ENCODE measurements at regions not wholly inside any gene's neighbourhood (a gene's known extent, or its start where the extent isn't known, plus 50 kb on each side); places are given as distances from the start of the nearest gene placed in this dataset.

GRCh38 chr2:2575870-2576386 is 244.9 kb upstream of the MYT1L start:
- Histone ChIP-seq H3K4me1 (no peaks in the 10 kb centered on the region), H3K9me3 (no peaks in the 10 kb centered on the region), H3K36me3 (no peaks in the 10 kb centered on the region), H3K27ac (no peak overlapping the region), H3K27me3 (no peaks in the 10 kb centered on the region), H3K4me3 (no peak overlapping the region)
- ATAC-seq (ENCODE audit: low FRiP score in 2 of 2) (no peak), DNase-seq (no peak)
- TF ChIP-seq POLR2A (IDR thresholded peaks at IDR 0.05) (no peak), CTCF (IDR thresholded peaks at IDR 0.05) (no peak), POLR2AphosphoS5 (IDR thresholded peaks at IDR 0.05) (no peak), EP300 (IDR thresholded peaks at IDR 0.05) (no peak)
- WGBS, 2 donors, result 91% methylated on average over 5 of the region's 5 CpGs

GRCh38 chr2:2575181-2575577 is 244.1 kb upstream of the MYT1L start:
- Histone ChIP-seq H3K9me3 (no peaks in the 10 kb centered on the region), H3K4me1 (no peaks in the 10 kb centered on the region), H3K36me3 (no peaks in the 10 kb centered on the region), H3K27me3 (no peaks in the 10 kb centered on the region), H3K4me3 (no peak overlapping the region), H3K27ac (no peak overlapping the region)
- no peak for DNase-seq
- TF ChIP-seq CTCF (IDR thresholded peaks at IDR 0.05) (no peak), EP300 (IDR thresholded peaks at IDR 0.05) (no peak), POLR2A (IDR thresholded peaks at IDR 0.05) (no peak), POLR2AphosphoS5 (IDR thresholded peaks at IDR 0.05) (no peak)
- WGBS, 2 donors, result 42 to 79% methylated on average over 9 to 10 of the region's 10 CpGs
- ATAC-seq (ENCODE audit: low FRiP score in 2 of 2), result no peak

GRCh38 chr2:2574401-2575180 is 243.5 kb upstream of the MYT1L start:
- no peak for ATAC-seq (ENCODE audit: low FRiP score in 2 of 2)

GRCh38 chr2:2573658-2574293 is 242.7 kb upstream of the MYT1L start:
- Histone ChIP-seq H3K27me3 (no peaks in the 10 kb centered on the region), H3K27ac (no peak overlapping the region), H3K9me3 (no peaks in the 10 kb centered on the region), H3K4me3 (no peak overlapping the region), H3K4me1 (no peaks in the 10 kb centered on the region), H3K36me3 (no peaks in the 10 kb centered on the region)
- ATAC-seq (ENCODE audit: low FRiP score in 2 of 2) (no peak), DNase-seq (no peak)
- WGBS, 2 donors, result 93 to 96% methylated on average over 15 of the region's 15 CpGs
- TF ChIP-seq POLR2AphosphoS5 (IDR thresholded peaks at IDR 0.05) (no peak), EP300 (IDR thresholded peaks at IDR 0.05) (no peak), POLR2A (IDR thresholded peaks at IDR 0.05) (no peak), CTCF (IDR thresholded peaks at IDR 0.05) (no peak)

More at GRCh38 chr2:2574401-2575180, 243.5 kb upstream of the MYT1L start:
- 77 to 80% methylated on average over 9 to 15 of the region's 16 CpGs for WGBS, 2 donors
- no peaks in the 10 kb centered on the region for H3K36me3 ChIP-seq
- no peak for DNase-seq
- H3K4me3 ChIP-seq, result no peak overlapping the region
- TF ChIP-seq CTCF (IDR thresholded peaks at IDR 0.05) (no peak), EP300 (IDR thresholded peaks at IDR 0.05) (no peak), POLR2A (IDR thresholded peaks at IDR 0.05) (no peak), POLR2AphosphoS5 (IDR thresholded peaks at IDR 0.05) (no peak)
- H3K27ac ChIP-seq, result no peak overlapping the region
- H3K9me3 ChIP-seq, result no peaks in the 10 kb centered on the region
- no peaks in the 10 kb centered on the region for H3K4me1 ChIP-seq
- H3K27me3 ChIP-seq, result no peaks in the 10 kb centered on the region
